SK-MEL-5 (cell line): ENCODE measurements at regions not wholly inside any gene's neighbourhood (a gene's known extent, or its start where the extent isn't known, plus 50 kb on each side); places are given as distances from the start of the nearest gene placed in this dataset.

ENCODE experiments used
- DNase-seq: peaks from one replicate; pipeline ENCODE4 v3.0.0-alpha.2; 2016; ENCODE audit warnings: low read depth, low spot score
- in situ Hi-C: cut with HindIII; loops from 2 replicates; pipeline ENCODE4 v1.10.0; 2016; ENCODE audit warnings: low sequenced_read_pairs, high pct_unique_total_duplicates, low pct_unique_long_range_greater_than_20kb

DNA sequence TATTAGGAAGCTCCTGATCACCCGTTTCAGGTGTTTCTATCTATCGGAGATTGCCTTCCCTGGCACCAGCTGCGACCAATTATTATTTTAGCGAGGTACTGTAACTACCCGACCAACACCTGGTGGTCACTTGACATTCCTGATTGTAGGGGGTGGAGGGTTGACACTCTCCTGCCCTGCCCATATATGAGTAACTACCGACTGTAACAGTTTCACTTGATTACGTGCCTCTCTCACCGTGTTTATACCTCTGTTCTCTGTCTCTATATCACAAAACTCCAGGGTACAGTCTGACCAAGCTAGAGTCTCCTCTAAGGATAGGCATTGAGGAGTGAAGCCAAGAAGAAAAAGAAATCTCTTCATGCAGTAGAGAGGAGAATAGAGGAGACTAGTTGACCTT, 268.0 kb upstream of the LRATD1 start:
- no peak for DNase-seq
- in situ Hi-C loops = no loop called here

DNA sequence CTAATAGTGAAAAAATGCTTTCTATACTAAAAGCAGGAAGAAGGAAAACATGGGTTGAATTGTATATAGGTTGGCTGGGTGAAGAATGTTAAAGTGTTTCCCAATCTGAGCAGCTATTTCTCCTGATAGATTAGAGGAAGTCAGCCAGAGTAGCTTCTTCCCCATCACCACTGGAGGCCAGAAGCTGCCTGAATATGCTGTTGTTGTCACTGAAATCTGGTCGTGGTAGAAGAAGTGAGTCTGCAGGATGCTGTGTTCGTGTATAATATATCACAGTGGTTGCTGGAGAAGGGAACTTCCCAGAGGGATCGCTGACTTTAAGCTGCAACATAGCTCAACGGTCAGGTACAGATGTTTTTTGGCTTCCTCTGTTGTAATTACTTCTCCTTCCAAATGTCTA, 247.5 kb upstream of the LRATD1 start:
- no peak for DNase-seq
- in situ Hi-C loops = no loop called here

DNA sequence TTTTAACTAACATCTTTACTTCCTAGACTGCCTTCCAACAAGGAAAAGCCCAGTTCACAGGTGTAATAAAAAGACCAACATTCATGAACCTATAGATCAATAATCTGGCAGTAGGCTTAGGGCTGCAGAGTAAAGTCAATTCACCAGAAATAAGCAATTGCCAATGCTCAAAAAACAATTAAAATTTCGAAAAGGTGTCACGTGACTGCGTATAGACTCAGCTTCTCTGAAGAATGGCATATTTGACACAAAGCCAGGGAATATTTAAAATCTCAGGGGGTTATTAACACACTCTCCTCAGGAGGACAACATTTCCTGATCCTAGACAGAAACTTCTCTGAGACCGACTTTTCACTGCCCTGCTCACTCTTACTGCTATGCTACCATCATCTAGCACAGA, 245.2 kb upstream of the LRATD1 start:
- DNase-seq = no peak
- in situ Hi-C loops = no loop called here

DNA sequence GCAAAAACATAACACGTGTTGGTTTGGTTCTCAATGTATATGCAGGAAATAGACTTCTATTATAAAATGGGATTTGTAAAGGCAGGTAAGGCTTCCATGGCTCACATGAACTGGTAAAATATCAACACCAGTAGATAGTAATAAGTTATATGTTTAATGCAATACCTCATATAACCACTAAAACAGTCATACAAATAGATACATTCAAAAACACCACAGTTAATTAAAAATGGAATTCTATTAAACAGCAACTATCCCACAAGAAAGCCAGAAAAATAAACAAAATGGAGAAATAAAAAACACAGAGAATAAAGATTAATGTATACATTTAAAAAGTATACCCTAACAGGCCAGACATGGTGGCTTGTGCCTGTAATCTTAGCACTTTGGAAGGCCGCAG, 243.8 kb upstream of the LRATD1 start:
- no peak for DNase-seq
- in situ Hi-C loops = no loop called here

DNA sequence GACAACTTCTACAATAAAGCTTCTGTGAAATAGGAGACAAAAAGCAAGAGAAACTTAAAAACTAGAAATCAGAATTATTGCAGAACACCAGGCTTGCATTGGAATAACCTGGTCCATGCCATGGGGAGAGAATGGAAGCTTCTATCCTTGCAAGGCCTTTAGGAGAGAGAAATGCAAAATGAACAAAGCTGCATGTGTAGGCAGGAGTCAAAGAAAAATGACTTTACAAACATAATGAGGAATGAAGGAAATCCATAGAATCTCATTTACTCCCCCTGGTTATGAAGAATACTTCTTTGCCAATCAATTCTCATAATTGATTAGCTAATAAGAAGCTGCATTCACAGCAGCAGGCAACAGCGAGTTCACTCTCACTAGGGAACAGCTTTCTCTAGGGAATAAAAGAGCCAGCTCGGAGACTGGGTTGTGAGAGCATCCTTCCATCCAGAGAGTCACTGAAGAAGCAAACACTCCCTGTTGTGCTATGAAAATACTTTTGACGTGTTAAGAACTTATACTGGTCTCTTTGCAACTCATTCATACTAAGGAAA, 235.9 kb upstream of the LRATD1 start:
- in situ Hi-C loops = no loop called here
- no peak for DNase-seq

DNA sequence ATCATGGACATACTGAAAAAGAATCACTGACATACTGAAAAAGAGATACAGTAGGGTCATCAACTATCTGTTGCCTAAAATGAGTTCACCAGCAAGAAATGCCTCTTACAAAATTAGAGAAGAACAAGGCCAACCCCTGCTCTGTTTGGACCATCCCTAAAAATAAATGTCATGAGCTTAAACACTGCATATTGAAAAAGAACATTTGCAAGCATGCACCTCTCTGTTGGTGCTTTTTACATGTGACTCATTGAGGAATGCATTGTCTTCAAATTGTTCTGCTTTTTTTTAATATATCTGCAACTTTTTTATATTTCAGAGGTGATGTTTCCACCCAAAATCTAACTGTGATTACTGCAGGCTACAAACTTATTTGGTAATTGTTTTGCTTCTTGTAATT, 233.9 kb upstream of the LRATD1 start:
- in situ Hi-C loops = no loop called here
- DNase-seq = no peak

DNA sequence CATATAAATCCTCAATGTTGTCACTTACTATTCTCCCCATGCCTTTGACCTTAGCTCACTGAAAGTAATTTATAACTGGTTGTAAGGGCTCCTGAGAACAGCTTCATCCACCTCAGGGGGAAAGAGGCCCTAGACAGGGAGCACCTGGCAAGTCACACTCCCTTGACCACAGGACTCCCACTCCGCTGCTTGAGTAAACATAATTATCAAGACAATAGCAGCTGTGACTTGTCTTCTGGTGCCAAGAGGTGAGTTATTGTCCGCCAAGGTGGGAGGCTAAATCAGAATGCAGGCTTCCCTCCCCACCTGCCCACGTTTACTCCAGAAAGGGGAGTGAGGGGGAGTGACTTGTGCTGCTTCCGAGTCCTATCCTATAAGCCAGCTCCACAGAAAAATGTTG, 230.6 kb upstream of the LRATD1 start:
- in situ Hi-C loops = no loop called here
- DNase-seq = no peak

DNA sequence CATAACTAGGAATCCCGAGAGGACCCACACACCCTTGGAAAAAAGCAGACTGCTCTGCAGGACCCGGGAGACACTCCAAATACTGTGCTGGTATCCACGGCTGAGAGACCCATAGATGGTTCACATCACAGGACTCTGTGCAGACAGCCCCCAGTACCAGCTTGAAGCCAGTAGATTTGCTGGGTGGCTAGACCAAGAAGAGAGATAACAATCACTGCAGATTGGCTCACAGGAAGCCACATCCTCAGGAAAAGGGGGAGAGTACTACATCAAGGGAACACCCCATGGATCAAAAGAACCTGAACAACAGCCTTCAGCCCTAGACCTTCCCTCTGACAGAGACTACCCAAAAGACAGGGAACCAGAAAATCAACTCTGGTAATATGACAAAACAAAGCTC, 223.8 kb upstream of the LRATD1 start:
- DNase-seq = no peak
- in situ Hi-C loops = no loop called here

DNA sequence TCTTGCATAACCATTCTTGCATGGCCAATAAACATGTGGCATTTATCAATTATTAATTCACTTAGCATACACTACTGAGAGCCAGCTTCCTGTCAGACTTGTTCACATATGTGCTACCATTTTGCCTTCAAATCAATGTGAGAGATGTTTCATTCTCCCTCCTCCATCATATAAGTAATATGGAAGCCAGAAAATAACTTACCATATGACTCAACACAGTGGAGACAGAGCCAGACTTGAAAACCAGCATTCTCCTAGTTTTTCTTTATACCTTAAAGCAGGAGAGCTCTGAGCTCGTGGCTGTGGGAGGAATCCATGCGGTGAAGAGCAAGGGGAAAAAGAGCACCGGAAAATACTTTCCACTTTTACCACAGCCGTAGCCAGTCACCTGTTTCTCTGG, 215.0 kb upstream of the LRATD1 start:
- in situ Hi-C loops = no loop called here
- DNase-seq = no peak

DNA sequence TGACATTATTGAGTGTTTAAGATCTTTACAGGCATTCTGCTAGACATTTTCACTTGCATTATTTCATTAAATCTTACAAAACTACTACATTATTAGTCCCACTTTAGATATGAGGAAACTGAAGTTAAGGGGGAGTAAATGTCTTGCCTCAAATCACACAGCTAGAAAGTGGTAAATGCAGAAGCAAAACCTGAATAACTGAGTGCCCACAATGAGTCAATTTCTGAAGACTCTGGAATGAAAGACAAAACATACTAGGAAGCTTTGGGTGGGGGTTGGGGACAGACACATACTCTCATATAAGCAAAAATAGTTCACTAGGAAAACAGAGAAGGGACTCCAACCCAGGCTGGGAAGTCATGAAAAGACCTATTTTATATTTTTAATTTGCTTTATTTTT, 214.4 kb upstream of the LRATD1 start:
- in situ Hi-C loops = no loop called here
- no peak for DNase-seq

DNA sequence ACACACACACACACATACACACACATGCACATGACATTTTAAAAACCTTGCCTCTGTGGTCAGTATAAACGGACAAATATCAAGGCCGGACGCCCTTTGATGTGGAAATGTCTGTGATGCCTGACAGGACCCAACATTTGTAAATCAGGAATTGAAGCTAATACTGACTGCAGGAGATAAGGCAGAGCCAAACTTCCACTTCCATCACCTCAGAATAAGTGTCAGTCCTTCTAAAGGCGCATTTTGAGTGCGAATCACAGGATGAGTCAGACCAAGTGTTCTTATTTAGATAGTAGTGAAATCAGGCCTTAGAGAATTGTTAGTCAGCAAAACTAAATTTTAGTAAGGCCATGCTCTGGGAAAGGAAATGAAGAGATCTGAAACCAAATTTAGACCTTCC, 211.7 kb upstream of the LRATD1 start:
- in situ Hi-C loops = no loop called here
- DNase-seq = no peak

DNA sequence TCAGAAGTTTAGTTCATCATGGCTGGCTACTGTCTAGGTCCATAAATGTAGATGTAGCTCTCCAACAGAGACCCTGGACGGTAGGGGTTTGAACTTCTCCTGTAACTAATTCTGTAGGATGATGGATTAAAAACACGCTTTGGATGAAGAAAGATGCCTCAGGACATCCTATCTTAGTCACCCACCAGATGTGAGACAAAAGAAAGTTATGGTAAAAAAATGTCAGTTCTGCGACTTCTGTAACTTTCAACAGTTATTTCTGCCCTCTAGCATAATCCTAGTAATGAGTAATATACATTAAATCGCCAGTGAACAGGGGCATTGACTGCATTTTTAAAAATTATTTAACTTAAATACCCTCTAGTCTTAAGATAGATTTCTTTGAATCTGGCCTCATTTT, 210.1 kb upstream of the LRATD1 start:
- in situ Hi-C loops = no loop called here
- DNase-seq = no peak

DNA sequence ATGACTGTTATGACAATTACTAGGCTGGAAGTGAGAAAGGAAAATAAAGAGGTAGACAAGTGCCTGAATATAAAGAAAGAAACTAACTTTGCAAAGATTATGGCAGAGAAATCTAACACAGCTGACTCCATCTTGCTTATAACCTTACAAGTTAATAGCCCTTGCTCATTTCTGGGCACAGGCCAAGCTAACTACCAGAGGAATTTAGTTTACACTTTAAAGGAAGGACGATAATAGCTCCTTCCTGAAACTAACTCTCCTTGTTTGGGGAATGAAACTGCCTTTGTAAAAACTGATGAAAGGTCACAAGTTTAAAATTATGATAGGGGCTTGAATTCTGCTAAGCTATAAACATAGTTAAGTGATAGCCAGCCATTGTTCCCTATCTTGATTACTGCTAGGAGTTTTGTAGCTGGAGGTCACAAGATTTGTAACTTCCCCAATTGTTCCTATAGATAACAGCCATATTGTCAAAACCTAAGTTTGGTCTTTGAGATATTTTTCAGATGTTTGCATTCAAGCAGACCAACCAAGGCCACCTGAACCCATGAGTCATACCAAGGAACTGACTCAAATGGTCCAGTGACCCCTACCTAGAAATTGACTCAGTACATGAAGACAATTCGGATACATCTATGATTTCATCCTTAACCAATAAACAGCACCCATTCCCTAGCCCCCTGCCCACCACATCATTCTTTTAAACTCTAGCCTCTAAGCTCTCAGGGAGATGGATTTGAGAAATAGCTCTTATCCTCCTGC, 209.2 kb upstream of the LRATD1 start:
- DNase-seq = no peak

DNA sequence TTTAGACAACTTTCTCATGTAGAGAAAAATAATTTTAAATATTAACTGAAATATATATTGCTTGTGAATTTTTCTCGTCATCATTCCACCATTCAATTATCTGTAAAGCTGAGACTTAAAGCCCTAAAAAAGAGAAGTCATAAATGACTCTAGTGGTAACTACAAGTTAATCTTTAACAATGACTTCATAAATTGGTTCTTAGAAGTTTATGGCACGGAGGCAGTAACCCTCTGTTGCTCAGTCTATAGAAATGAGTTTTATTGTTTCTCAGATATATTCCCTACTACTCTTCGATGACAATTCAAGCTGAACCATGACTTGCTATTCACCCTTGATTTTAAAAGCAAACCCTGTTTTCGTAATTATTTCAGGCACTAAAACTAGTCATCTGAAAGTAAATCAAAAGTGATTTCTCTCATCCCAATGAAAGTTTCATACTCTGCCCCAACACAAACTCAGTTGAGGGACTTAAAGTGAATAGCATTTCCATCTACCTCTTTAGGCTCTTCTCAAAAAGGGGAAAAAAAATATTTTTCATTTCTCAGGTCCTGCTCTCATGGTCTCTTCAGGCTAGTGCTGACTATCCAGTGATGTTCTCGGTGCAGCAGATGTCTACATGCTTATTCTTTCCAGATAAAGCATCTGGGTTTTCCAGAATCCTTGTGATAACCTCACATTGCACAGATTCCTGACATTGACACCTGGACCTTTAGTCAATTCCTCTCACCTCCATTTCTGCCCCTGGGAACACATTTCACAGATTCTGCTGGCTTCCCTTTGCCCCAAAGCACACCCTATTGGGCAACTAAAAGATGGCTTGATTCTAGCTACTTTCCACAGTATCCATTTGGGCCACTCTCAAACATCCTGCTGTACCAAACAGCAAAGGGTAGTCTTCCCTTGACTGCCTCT, 207.8 kb upstream of the LRATD1 start:
- DNase-seq = no peak
- in situ Hi-C loops = no loop called here

More for the DNA sequence above, 209.2 kb upstream of the LRATD1 start:
- in situ Hi-C loops = no loop called here

DNA sequence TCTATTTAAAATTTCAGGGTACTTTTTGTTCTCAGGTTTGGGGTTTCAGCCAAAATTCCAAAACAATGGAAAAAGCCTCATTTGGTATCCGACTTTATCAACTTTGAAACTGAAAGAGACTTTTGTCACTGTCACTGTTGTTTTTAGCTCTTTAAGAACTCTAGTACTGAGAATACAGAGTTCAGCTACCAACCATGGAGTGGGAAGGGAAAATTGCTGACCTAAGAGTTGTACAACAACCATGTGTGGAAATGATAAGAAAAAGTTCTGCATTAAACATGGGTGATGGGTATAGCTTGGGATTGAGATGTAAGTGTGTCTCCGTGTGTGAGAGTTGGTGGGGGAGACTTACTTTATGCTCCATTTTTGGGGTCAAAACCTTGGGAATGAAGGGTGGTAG, 206.6 kb upstream of the LRATD1 start:
- DNase-seq = no peak
- in situ Hi-C loops = no loop called here

DNA sequence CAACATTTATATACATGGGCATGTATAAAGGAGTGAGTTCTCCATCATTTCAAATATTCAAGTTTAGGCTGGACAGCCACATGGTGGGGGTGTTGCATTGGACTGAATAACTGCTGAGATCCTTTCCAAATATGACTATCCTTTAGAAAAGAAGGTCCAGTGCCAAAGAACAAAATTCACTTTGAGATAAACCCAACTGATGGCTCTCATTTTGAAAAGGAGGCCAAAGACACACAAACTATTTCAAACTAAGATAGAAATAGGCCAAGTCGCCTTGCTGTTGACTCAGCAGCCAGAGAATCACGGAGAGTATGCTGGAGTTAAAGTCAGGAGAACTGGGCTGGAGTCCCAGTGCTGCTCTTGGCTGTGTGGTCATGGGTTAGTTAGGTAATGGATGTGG, 204.5 kb upstream of the LRATD1 start:
- DNase-seq = no peak
- in situ Hi-C loops = no loop called here

DNA sequence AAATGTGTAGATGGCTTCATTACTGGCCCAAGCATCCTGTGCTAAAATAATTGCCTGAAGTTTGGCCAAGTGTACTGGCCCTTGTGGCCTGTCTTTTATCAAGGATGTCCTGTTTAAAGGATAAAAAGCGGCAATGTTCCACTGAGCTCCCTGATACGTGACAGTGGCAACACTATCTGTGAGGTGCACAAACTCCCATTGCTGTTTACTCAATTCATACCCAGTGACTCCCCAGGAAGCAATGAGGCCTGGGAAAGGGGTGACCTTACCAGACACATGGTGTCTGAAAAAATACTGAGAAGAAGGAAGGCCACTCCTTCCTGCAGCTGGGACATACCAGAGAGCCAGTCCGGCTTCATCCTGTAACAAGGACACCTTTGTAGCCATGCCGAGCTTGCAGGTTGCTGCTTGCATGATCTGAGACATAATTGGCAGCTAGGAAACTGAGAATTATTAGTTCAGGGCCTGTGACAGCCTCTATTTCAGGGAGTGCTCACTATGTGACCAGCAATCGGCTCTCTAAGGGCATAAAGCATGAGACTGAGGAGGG, 198.5 kb upstream of the LRATD1 start:
- in situ Hi-C loops = no loop called here
- DNase-seq = no peak

DNA sequence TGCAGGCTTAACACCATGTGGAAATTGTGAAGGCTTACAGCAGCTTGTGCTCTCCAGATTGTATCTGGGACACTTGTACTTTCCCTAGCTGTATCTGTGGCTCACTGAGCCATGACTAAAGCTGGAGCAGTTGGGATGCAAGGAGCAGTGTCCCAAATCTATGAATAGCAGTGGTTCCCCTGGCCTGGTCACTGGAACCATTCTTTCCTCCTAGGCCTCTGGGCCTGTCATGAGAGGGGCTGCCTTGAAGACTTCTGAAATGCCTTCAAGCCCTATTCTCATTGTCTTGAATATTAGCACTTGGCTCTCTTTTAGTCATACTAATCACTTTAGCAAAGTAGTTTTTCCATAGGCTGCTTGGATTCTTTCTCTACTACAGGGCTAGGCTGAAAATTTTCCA, 186.8 kb upstream of the LRATD1 start:
- in situ Hi-C loops = no loop called here
- no peak for DNase-seq
